ENCODE measurements at regions not wholly inside any gene's neighbourhood (a gene's known extent, or its start where the extent isn't known, plus 50 kb on each side); places are given as distances from the start of the nearest gene placed in this dataset.

- DNase-seq, result no peak
These were observed 62.2 kb upstream of the SOX6 start for GRCh38 chr11:16418428-16419097.

DNA sequence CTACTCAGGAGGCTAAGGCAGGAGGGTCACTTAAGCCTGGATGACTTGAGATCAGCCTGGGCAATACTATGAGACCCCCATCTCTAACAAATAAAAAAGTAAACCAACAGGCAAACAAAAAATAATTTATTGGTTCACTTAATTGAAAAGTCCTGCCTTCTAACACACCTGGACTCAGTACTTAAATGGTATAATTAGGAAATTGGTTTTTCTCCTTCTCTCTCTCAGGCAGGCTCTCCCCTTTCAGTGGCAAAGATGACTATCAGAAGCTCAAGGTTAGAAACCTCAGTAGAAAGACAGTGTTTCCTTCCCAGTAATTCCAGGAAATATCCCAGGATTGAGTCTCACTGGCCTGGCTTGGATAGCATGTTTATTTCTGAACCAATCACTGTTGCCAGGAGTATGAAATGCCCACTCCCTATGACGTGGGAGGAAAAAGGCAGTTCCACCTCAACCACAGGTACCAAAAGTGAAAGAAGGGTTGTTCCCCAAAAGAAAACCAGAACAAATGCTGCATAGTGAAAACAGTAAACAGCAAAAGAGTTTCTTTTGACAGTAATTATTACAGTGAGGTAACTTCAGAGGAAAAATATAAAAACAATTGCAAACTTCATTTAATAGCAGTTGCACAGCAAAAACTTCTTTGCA lies 56.3 kb upstream of the SOX6 start:
- no peak for DNase-seq

DNA sequence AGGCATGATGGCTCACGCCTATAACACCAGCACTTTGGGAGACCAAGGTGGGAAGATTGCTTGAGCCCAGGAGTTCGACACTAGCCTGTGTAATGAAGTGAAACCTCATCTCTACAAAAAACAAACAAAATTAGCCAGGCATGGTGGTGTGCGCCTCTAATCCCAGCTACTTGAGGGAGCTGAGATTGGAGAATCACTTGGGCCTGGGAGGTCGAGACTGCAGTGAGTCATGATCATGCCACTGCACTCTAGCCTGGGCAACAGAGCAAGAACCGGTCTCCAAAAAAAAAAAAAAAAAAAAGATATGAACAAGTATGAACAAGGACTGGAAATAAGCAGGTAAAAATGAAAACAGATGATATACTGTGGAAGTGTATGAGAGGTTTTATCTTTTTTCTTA lies 54.1 kb upstream of the SOX6 start:
- DNase-seq, result no peak

GRCh38 chr11:16408619-16409018 lies 52.3 kb upstream of the SOX6 start:
- no peak for DNase-seq

GRCh38 chr11:16406226-16406625 lies 49.9 kb upstream of the SOX6 start:
- no peak for DNase-seq
